ENCODE measurements at regions not wholly inside any gene's neighbourhood (a gene's known extent, or its start where the extent isn't known, plus 50 kb on each side); places are given as distances from the start of the nearest gene placed in this dataset.

GRCh38 chr9:108423433-108423832 is 432.4 kb downstream of the ACTL7B start:
- WGBS (ENCODE audit: insufficient coverage): 99% methylated on average over 9 of the region's 9 CpGs
- Histone ChIP-seq H3K4me2 (replicated peaks; ENCODE audit: extremely low read depth, low read length, poor library complexity, severe bottlenecking) (no peak overlapping the region), H3K36me3 (replicated peaks in 1 of 2; ENCODE audit: control insufficient read depth in 1 of 2, insufficient read depth in 2 of 2, low read length in 2 of 2) (no peaks in the 10 kb centered on the region), H3K9ac (ENCODE audit: insufficient read depth, low read length, poor library complexity, severe bottlenecking) (no peak overlapping the region), H3K4me3 (replicated peaks in 1 of 3; ENCODE audit: low read depth in 2 of 3, low read length in 3 of 3) (no peak overlapping the region), H3K27ac (ENCODE audit: low read depth in 1 of 2, low read length in 2 of 2) (no peak overlapping the region), H4K20me1 (ENCODE audit: insufficient read depth, low read length) (no peaks in the 10 kb centered on the region), H2AFZ (ENCODE audit: insufficient read depth, low read depth, low read length, poor library complexity, severe bottlenecking) (no peak overlapping the region), H3K79me2 (ENCODE audit: insufficient read depth, low read length) (no peaks in the 10 kb centered on the region), H3K9me3 (replicated peaks in 1 of 2; ENCODE audit: control insufficient read depth in 1 of 2, insufficient read depth in 1 of 2, low read length in 2 of 2) (no peaks in the 10 kb centered on the region), H3K4me1 (ENCODE audit: control insufficient read depth in 1 of 2, insufficient read depth in 2 of 2, low read length in 2 of 2) (no peaks in the 10 kb centered on the region), H3K27me3 (ENCODE audit: control insufficient read depth in 2 of 2, insufficient read depth in 2 of 2, low read length in 2 of 2) (no peaks in the 10 kb centered on the region)
- Mint-ChIP-seq H3K27ac (no peak overlapping the region), H3K9me3 (peaks cover 0 to 6% (median 3%) of the 10 kb centered on the region in 7 donors), H3K4me3 (no peak overlapping the region), H3K4me1 (peaks cover 2% of the 10 kb centered on the region), H3K36me3 (no peaks in the 10 kb centered on the region), H3K27me3 (ENCODE audit: low read depth in 3 of 3) (peaks cover 1 to 4% (median 2%) of the 10 kb centered on the region in 3 donors)
- DNase-seq: no peak
- intact Hi-C loops (cut with micrococcal nuclease): no loop called here
- TF ChIP-seq CTCF (IDR thresholded peaks at IDR 0.05): no peak

- H3K36me3 Mint-ChIP-seq: no peaks in the 10 kb centered on the region
- H3K27ac Mint-ChIP-seq: no peak overlapping the region
- Histone ChIP-seq H3K79me2 (ENCODE audit: insufficient read depth, low read length) (no peaks in the 10 kb centered on the region), H3K27ac (ENCODE audit: low read depth in 1 of 2, low read length in 2 of 2) (no peak overlapping the region), H3K4me2 (replicated peaks; ENCODE audit: extremely low read depth, low read length, poor library complexity, severe bottlenecking) (no peak overlapping the region), H3K4me1 (ENCODE audit: control insufficient read depth in 1 of 2, insufficient read depth in 2 of 2, low read length in 2 of 2) (no peaks in the 10 kb centered on the region), H3K4me3 (replicated peaks in 1 of 3; ENCODE audit: low read depth in 2 of 3, low read length in 3 of 3) (no peak overlapping the region), H3K9me3 (replicated peaks in 1 of 2; ENCODE audit: control insufficient read depth in 1 of 2, insufficient read depth in 1 of 2, low read length in 2 of 2) (no peaks in the 10 kb centered on the region), H3K9ac (ENCODE audit: insufficient read depth, low read length, poor library complexity, severe bottlenecking) (no peak overlapping the region), H4K20me1 (ENCODE audit: insufficient read depth, low read length) (no peaks in the 10 kb centered on the region), H2AFZ (ENCODE audit: insufficient read depth, low read depth, low read length, poor library complexity, severe bottlenecking) (no peak overlapping the region), H3K36me3 (replicated peaks in 1 of 2; ENCODE audit: control insufficient read depth in 1 of 2, insufficient read depth in 2 of 2, low read length in 2 of 2) (no peaks in the 10 kb centered on the region), H3K27me3 (ENCODE audit: control insufficient read depth in 2 of 2, insufficient read depth in 2 of 2, low read length in 2 of 2) (no peaks in the 10 kb centered on the region)
- peaks cover 1 to 2% (median 1%) of the 10 kb centered on the region in 3 donors for H3K27me3 Mint-ChIP-seq (ENCODE audit: low read depth in 3 of 3)
- intact Hi-C loops (cut with micrococcal nuclease): no loop called here
- no peak for TF ChIP-seq CTCF (IDR thresholded peaks at IDR 0.05)
- peaks cover under 1% of the 10 kb centered on the region for H3K4me1 Mint-ChIP-seq
- H3K9me3 Mint-ChIP-seq: peaks cover 0 to 6% (median 2%) of the 10 kb centered on the region in 7 donors
- no peak overlapping the region for H3K4me3 Mint-ChIP-seq
- no peak for DNase-seq
Observed at GRCh38 chr9:108419379-108419778, 436.4 kb downstream of the ACTL7B start.

Data from CD14-positive monocyte (primary cell).